Astrocyte (in vitro differentiated cells and primary cell): ENCODE measurements at regions not wholly inside any gene's neighbourhood (a gene's known extent, or its start where the extent isn't known, plus 50 kb on each side); places are given as distances from the start of the nearest gene placed in this dataset.

Source experiments
- DNase-seq: peaks from one replicate; pipeline ENCODE4 v3.0.0-alpha.2; 2010; ENCODE audit warnings: low read depth
- FAIRE-seq: peaks from 2 replicates; lab custom pipeline; 2011; peaks lifted over from hg19 to GRCh38; lab: Jason Lieb, UNC
- H2AFZ ChIP-seq: 2 replicates; pipeline ENCODE4 v1.6.0; 2012; ENCODE audit warnings: low read depth, low read length, inconsistent platforms
- H3K27ac ChIP-seq: 2 replicates; pipeline ENCODE4 v1.5.1; 2011; ENCODE audit warnings: low read depth, low read length, inconsistent platforms
- H3K27me3 ChIP-seq: 2 replicates; pipeline ENCODE4 v1.6.0; 2011; ENCODE audit warnings: low read length, inconsistent platforms; ENCODE audit not compliant: insufficient read depth
- H3K36me3 ChIP-seq: 2 replicates; pipeline ENCODE4 v1.5.1; 2011; ENCODE audit warnings: low read length, inconsistent platforms; ENCODE audit not compliant: insufficient read depth
- H3K4me1 ChIP-seq: 2 replicates; pipeline ENCODE4 v1.5.1; 2011; ENCODE audit warnings: low read length, inconsistent platforms; ENCODE audit not compliant: insufficient read depth
- H3K4me2 ChIP-seq: 2 replicates; pipeline ENCODE4 v1.6.0; 2012; ENCODE audit warnings: low read length, inconsistent platforms
- H3K4me3 ChIP-seq: 2 replicates; pipeline ENCODE4 v1.5.1; 2011; ENCODE audit warnings: low read depth, mild to moderate bottlenecking, low read length, inconsistent platforms; ENCODE audit not compliant: insufficient read depth
- H3K79me2 ChIP-seq: 2 replicates; pipeline ENCODE4 v1.6.0; 2012; ENCODE audit warnings: mild to moderate bottlenecking, low read length, inconsistent platforms; ENCODE audit not compliant: insufficient read depth
- H3K9ac ChIP-seq: 2 replicates; pipeline ENCODE4 v1.6.0; 2012; ENCODE audit warnings: mild to moderate bottlenecking, low read length, inconsistent platforms
- H3K9me3 ChIP-seq: 2 replicates; pipeline ENCODE4 v1.5.1; 2012; ENCODE audit warnings: low read depth, mild to moderate bottlenecking, low read length, inconsistent platforms; ENCODE audit not compliant: insufficient read depth
- H4K20me1 ChIP-seq: 2 replicates; pipeline ENCODE4 v1.6.0; 2012; ENCODE audit warnings: low read length, inconsistent platforms; ENCODE audit not compliant: insufficient read depth
- H3K27ac Mint-ChIP-seq: one replicate; pipeline ENCODE4 v1.8.0; 2021; ENCODE audit warnings: mild to moderate bottlenecking, mixed read lengths; ENCODE audit not compliant: unreplicated experiment
- H3K27me3 Mint-ChIP-seq: one replicate; pipeline ENCODE4 v1.8.0; 2021; ENCODE audit warnings: low read depth, mixed read lengths; ENCODE audit not compliant: unreplicated experiment
- H3K36me3 Mint-ChIP-seq: one replicate; pipeline ENCODE4 v1.8.0; 2021; ENCODE audit warnings: low read depth, mixed read lengths; ENCODE audit not compliant: unreplicated experiment
- H3K4me1 Mint-ChIP-seq: one replicate; pipeline ENCODE4 v1.8.0; 2021; ENCODE audit warnings: low read depth, mixed read lengths; ENCODE audit not compliant: unreplicated experiment
- H3K4me3 Mint-ChIP-seq: one replicate; pipeline ENCODE4 v1.8.0; 2021; ENCODE audit warnings: mild to moderate bottlenecking, moderate library complexity, mixed read lengths; ENCODE audit not compliant: unreplicated experiment
- H3K9me3 Mint-ChIP-seq: one replicate; pipeline ENCODE4 v1.8.0; 2021; ENCODE audit warnings: mild to moderate bottlenecking, mixed read lengths; ENCODE audit not compliant: unreplicated experiment
- CTCF ChIP-seq: IDR thresholded peaks from 2 replicates; pipeline ENCODE4 v1.5.1; 2011; ENCODE audit warnings: low read depth, mild to moderate bottlenecking, inconsistent platforms, low read length, moderate library complexity; ENCODE audit not compliant: insufficient read depth
- EZH2 ChIP-seq: IDR thresholded peaks from 2 replicates; pipeline ENCODE4 v1.6.1; 2012; ENCODE audit warnings: mild to moderate bottlenecking, low read length, inconsistent platforms; ENCODE audit not compliant: insufficient read depth

- DNase-seq (no peak), FAIRE-seq (no peak)
- TF ChIP-seq EZH2 (no peak), CTCF (no peak)
- Histone ChIP-seq H3K27me3 (no peaks in the 10 kb centered on the region), H3K9me3 (no peaks in the 10 kb centered on the region), H3K27ac (no peak overlapping the region), H3K9ac (no peak overlapping the region), H3K4me3 (no peak overlapping the region), H4K20me1 (no peaks in the 10 kb centered on the region), H3K79me2 (no peaks in the 10 kb centered on the region), H3K4me1 (no peaks in the 10 kb centered on the region), H3K36me3 (no peaks in the 10 kb centered on the region), H3K4me2 (no peak overlapping the region), H2AFZ (no peak overlapping the region)
- no peaks in the 10 kb centered on the region for H3K4me1 Mint-ChIP-seq
- no peak overlapping the region for H3K4me3 Mint-ChIP-seq
- no peaks in the 10 kb centered on the region for H3K9me3 Mint-ChIP-seq
- no peak overlapping the region for H3K27ac Mint-ChIP-seq
- H3K27me3 Mint-ChIP-seq = peaks cover 2% of the 10 kb centered on the region
- H3K36me3 Mint-ChIP-seq = no peaks in the 10 kb centered on the region
These were observed 116.4 kb upstream of the FANCL start for GRCh38 chr2:58357521-58357920.

GRCh38 chr2:58354230-58354629, 113.1 kb upstream of the FANCL start:
- Mint-ChIP-seq H3K4me3 (no peak overlapping the region), H3K27ac (no peak overlapping the region), H3K9me3 (no peaks in the 10 kb centered on the region), H3K36me3 (no peaks in the 10 kb centered on the region), H3K27me3 (no peaks in the 10 kb centered on the region), H3K4me1 (no peaks in the 10 kb centered on the region)
- no peaks in the 10 kb centered on the region for H4K20me1 ChIP-seq
- H2AFZ ChIP-seq = no peak overlapping the region
- DNase-seq = no peak
- no peak overlapping the region for H3K27ac ChIP-seq
- H3K9ac ChIP-seq = no peak overlapping the region
- no peaks in the 10 kb centered on the region for H3K27me3 ChIP-seq
- H3K4me2 ChIP-seq = no peak overlapping the region
- H3K9me3 ChIP-seq = no peaks in the 10 kb centered on the region
- no peaks in the 10 kb centered on the region for H3K36me3 ChIP-seq
- H3K79me2 ChIP-seq = no peaks in the 10 kb centered on the region
- TF ChIP-seq CTCF (no peak), EZH2 (no peak)
- FAIRE-seq = no peak
- no peaks in the 10 kb centered on the region for H3K4me1 ChIP-seq
- H3K4me3 ChIP-seq = no peak overlapping the region

DNA sequence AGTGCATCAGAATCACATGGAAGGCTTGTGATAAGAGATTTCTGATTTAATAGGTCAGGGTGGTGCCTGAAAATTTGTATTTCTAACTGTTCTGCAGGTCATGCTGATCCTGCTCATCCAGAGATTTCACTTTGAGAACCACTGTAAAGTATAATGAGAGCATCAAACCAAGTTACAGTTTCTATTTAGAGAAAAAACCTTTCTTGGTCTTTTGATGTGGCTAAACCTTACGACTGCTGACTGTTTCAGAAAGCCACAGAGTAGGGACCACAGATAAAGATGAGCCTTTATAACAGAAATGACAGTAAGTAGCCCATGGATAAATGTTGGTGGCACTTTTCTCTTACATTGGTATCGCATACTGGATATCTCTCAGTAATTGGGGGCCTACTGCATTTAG, 109.4 kb upstream of the FANCL start:
- no peak overlapping the region for H3K4me3 ChIP-seq
- H3K27me3 Mint-ChIP-seq = no peaks in the 10 kb centered on the region
- no peak overlapping the region for H3K4me3 Mint-ChIP-seq
- no peak for DNase-seq
- H3K27ac ChIP-seq = no peak overlapping the region
- no peaks in the 10 kb centered on the region for H3K9me3 ChIP-seq
- H3K79me2 ChIP-seq = no peaks in the 10 kb centered on the region
- no peak overlapping the region for H3K4me2 ChIP-seq
- no peaks in the 10 kb centered on the region for H3K27me3 ChIP-seq
- no peak overlapping the region for H2AFZ ChIP-seq
- H3K36me3 Mint-ChIP-seq = no peaks in the 10 kb centered on the region
- H3K4me1 ChIP-seq = no peaks in the 10 kb centered on the region
- H3K36me3 ChIP-seq = no peaks in the 10 kb centered on the region
- no peak overlapping the region for H3K27ac Mint-ChIP-seq
- no peak for TF ChIP-seq CTCF
- no peak for FAIRE-seq
- no peaks in the 10 kb centered on the region for H3K9me3 Mint-ChIP-seq
- H3K4me1 Mint-ChIP-seq = no peaks in the 10 kb centered on the region
- H4K20me1 ChIP-seq = no peaks in the 10 kb centered on the region
- no peak overlapping the region for H3K9ac ChIP-seq
